ENCODE measurements at regions not wholly inside any gene's neighbourhood (a gene's known extent, or its start where the extent isn't known, plus 50 kb on each side); places are given as distances from the start of the nearest gene placed in this dataset.

DNA sequence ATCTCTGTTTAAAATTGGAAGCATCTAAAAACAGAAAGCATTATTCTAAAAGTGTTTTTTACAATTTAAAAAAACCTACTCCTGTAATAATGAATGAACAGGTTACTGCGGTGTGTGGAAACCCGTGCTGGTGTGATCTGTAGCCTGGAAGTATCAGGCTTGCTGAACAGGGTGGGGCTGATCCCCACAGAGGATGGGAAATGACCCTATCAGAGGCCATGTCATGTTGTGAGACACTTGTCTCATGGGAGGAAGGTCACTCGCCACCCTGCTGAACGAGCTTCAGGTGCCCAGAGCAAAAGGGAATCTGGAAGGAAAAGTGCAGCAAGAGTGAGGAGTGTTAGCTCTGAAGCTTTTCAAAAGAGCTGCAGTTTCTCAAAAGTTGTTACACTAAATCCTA lies 320.7 kb downstream of the RRAGC start:
- TF ChIP-seq ZFX (IDR thresholded peaks at IDR 0.05) (no peak), SP1 (IDR thresholded peaks at IDR 0.05; ENCODE audit: low read depth) (no peak), CBX3 (IDR thresholded peaks at IDR 0.05; ENCODE audit: low read depth) (no peak), SRF (IDR thresholded peaks at IDR 0.05; ENCODE audit: low read depth) (no peak), CEBPB (IDR thresholded peaks at IDR 0.05; ENCODE audit: low read depth) (no peak), POLR2A (IDR thresholded peaks at IDR 0.05; ENCODE audit: borderline replicate concordance, extremely low read depth, insufficient read depth, insufficient read length) (no peak), POLR2AphosphoS5 (IDR thresholded peaks at IDR 0.05; ENCODE audit: low read depth, low read length) (no peak), TCF7L2 (IDR thresholded peaks at IDR 0.05; ENCODE audit: borderline replicate concordance, extremely low read depth, insufficient read depth, insufficient read length) (no peak), EZH2 (IDR thresholded peaks at IDR 0.05) (no peak)
- TF ChIP-seq, protein P1, sequence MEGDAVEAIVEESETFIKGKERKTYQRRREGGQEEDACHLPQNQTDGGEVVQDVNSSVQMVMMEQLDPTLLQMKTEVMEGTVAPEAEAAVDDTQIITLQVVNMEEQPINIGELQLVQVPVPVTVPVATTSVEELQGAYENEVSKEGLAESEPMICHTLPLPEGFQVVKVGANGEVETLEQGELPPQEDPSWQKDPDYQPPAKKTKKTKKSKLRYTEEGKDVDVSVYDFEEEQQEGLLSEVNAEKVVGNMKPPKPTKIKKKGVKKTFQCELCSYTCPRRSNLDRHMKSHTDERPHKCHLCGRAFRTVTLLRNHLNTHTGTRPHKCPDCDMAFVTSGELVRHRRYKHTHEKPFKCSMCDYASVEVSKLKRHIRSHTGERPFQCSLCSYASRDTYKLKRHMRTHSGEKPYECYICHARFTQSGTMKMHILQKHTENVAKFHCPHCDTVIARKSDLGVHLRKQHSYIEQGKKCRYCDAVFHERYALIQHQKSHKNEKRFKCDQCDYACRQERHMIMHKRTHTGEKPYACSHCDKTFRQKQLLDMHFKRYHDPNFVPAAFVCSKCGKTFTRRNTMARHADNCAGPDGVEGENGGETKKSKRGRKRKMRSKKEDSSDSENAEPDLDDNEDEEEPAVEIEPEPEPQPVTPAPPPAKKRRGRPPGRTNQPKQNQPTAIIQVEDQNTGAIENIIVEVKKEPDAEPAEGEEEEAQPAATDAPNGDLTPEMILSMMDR (IDR thresholded peaks at IDR 0.05 in 2 of 3, conservative IDR thresholded peaks at IDR 0.05 in 1 of 3; ENCODE audit: borderline replicate concordance in 1 of 3, insufficient read depth in 1 of 3, low read depth in 2 of 3, low read length in 2 of 3), result no peak
- TF ChIP-seq, protein P2, sequence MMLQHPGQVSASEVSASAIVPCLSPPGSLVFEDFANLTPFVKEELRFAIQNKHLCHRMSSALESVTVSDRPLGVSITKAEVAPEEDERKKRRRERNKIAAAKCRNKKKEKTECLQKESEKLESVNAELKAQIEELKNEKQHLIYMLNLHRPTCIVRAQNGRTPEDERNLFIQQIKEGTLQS (IDR thresholded peaks at IDR 0.05), result no peak
- TF ChIP-seq, protein P3, sequence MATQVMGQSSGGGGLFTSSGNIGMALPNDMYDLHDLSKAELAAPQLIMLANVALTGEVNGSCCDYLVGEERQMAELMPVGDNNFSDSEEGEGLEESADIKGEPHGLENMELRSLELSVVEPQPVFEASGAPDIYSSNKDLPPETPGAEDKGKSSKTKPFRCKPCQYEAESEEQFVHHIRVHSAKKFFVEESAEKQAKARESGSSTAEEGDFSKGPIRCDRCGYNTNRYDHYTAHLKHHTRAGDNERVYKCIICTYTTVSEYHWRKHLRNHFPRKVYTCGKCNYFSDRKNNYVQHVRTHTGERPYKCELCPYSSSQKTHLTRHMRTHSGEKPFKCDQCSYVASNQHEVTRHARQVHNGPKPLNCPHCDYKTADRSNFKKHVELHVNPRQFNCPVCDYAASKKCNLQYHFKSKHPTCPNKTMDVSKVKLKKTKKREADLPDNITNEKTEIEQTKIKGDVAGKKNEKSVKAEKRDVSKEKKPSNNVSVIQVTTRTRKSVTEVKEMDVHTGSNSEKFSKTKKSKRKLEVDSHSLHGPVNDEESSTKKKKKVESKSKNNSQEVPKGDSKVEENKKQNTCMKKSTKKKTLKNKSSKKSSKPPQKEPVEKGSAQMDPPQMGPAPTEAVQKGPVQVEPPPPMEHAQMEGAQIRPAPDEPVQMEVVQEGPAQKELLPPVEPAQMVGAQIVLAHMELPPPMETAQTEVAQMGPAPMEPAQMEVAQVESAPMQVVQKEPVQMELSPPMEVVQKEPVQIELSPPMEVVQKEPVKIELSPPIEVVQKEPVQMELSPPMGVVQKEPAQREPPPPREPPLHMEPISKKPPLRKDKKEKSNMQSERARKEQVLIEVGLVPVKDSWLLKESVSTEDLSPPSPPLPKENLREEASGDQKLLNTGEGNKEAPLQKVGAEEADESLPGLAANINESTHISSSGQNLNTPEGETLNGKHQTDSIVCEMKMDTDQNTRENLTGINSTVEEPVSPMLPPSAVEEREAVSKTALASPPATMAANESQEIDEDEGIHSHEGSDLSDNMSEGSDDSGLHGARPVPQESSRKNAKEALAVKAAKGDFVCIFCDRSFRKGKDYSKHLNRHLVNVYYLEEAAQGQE (IDR thresholded peaks at IDR 0.05; ENCODE audit: low read depth), result no peak
